Upper lobe of right lung (tissue), 1 donor: ENCODE measurements at regions not wholly inside any gene's neighbourhood (a gene's known extent, or its start where the extent isn't known, plus 50 kb on each side); places are given as distances from the start of the nearest gene placed in this dataset.
A peak's percentile ranks its signal among the peaks of the same experiment; 100 is the strongest.

Experiments used
- ATAC-seq: fragments of 200-7000 bp; cut with Tn5 transposase; one replicate; pipeline ENCODE4 v1.9.1; 2020; ENCODE audit warnings: mild to moderate bottlenecking, moderate library complexity
- DNase-seq: peaks from one replicate; pipeline ENCODE4 v3.0.0-alpha.2; 2020
- H3K27ac ChIP-seq: fragments of 200-600 bp; one replicate; pipeline ENCODE4 v1.8.0; 2022
- H3K27me3 ChIP-seq: fragments of 200-600 bp; one replicate; pipeline ENCODE4 v1.8.0; 2022; ENCODE audit warnings: mild to moderate bottlenecking
- H3K36me3 ChIP-seq: fragments of 200-600 bp; one replicate; pipeline ENCODE4 v1.8.0; 2022
- H3K4me1 ChIP-seq: fragments of 200-600 bp; one replicate; pipeline ENCODE4 v1.8.0; 2022
- H3K4me3 ChIP-seq: fragments of 200-600 bp; one replicate; pipeline ENCODE4 v1.8.0; 2022; ENCODE audit warnings: mild to moderate bottlenecking
- H3K9me3 ChIP-seq: fragments of 200-600 bp; one replicate; pipeline ENCODE4 v1.8.0; 2022
- CTCF ChIP-seq: fragments of 200-600 bp; IDR thresholded peaks from one replicate; pipeline ENCODE4 v1.8.0; 2022; ENCODE audit warnings: antibody characterized with exemption
- intact Hi-C: fragments of 100-400 bp; cut with DNase I; formaldehyde crosslinking; loops from one replicate; pipeline ENCODE4 v1.11.0; 2022
- donor health status: DM: no; HTN: yes; CAD: no; lungs with severe emphysema.

- Histone ChIP-seq H3K27ac (no peak overlapping the region), H3K9me3 (no peaks in the 10 kb centered on the region), H3K4me3 (no peak overlapping the region), H3K4me1 (no peaks in the 10 kb centered on the region), H3K27me3 (no peaks in the 10 kb centered on the region), H3K36me3 (no peaks in the 10 kb centered on the region)
- intact Hi-C loops: no loop called here
- TF ChIP-seq CTCF: no peak
- ATAC-seq (no peak), DNase-seq (no peak)
Observed at GRCh38 chr15:46556559-46557379, 921.9 kb downstream of the SQOR start.

DNA sequence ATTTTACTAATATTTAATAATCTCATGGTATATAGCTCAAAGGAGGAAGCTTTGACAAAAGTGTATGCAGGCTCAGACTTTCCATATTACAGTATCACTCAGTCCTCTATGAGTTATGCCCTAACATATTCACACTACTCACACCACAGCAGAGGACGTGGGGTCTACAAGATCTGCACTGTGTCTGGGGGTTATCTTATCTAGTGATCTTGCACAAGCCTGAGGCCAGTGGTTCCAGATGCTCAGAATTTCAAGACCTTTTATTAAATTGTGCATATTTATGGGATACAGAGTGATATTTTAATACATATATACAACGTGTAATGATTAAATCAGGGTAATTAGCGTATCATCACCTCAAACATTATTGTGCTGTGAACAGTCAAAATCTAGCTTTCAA is 933.1 kb downstream of the SQOR start:
- Histone ChIP-seq H3K4me3 (no peak overlapping the region), H3K27me3 (no peaks in the 10 kb centered on the region), H3K9me3 (no peaks in the 10 kb centered on the region), H3K36me3 (no peaks in the 10 kb centered on the region), H3K4me1 (no peaks in the 10 kb centered on the region), H3K27ac (no peak overlapping the region)
- no peak for DNase-seq
- intact Hi-C loops: no loop called here
- TF ChIP-seq CTCF: no peak
- ATAC-seq: no peak

DNA sequence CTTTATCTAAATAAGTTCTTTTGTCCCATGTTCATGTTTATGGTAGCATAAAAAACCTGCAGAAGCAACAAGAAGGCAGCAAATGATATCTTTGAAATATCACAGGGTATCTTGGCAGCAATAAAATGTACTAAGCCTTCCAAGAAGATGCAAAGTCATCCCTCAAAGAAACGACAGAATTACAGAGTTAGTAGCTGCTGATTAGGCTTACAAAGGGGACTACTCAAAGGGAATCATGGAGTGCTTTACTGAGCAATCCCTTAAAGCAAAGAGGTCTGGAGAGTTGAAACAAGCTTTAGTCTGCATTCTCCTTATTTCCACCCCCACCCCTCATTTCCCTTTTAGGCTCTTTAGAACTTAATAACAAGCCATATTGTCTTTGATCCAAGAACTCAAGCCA is 935.0 kb downstream of the SQOR start:
- H3K27ac ChIP-seq: no peak overlapping the region
- H3K4me3 ChIP-seq: no peak overlapping the region
- no peak for TF ChIP-seq CTCF
- intact Hi-C loops: no loop called here
- H3K36me3 ChIP-seq: no peaks in the 10 kb centered on the region
- H3K27me3 ChIP-seq: no peaks in the 10 kb centered on the region
- no peak for DNase-seq
- H3K9me3 ChIP-seq: no peaks in the 10 kb centered on the region
- H3K4me1 ChIP-seq: no peaks in the 10 kb centered on the region
- no peak for ATAC-seq

DNA sequence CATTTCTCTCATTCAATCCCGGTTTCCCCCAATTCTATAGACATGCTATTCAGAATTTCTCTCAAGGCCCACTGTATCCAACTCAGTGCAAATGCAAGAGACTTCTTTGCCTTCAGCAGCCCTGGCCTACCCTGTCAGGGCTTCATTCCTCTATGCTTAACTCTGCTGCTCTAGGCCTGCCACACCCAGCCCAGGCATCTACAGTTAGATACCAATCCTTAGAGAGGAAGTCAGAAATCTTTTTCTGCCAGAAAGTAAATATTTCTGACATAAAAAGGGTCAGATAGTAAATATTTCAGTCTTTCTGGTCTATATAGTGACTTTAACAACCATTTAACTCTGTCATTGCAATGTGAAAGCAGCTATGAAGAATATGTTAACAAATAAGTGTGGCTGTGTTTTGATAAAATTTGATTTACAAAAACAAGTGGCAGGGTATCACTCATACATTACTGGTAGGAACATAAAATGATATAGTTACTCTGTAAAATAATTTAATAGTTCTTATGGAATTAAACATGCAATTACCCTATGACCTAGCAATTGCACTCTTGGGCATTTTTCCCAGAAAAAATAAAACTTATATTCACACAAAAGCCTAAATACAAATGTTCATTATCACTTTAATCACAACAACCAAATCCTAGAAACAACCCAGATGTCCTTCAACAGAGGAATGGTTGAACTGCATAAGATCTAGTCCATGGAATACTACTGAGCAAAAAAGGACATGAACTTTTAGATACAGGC is 942.0 kb downstream of the SQOR start:
- ATAC-seq: peak; percentile 76
- TF ChIP-seq CTCF: no peak
- Histone ChIP-seq H3K36me3 (no peaks in the 10 kb centered on the region), H3K4me3 (no peak overlapping the region), H3K9me3 (no peaks in the 10 kb centered on the region), H3K27ac (no peak overlapping the region), H3K27me3 (no peaks in the 10 kb centered on the region), H3K4me1 (no peaks in the 10 kb centered on the region)
- DNase-seq: no peak
- intact Hi-C loops: no loop called here

DNA sequence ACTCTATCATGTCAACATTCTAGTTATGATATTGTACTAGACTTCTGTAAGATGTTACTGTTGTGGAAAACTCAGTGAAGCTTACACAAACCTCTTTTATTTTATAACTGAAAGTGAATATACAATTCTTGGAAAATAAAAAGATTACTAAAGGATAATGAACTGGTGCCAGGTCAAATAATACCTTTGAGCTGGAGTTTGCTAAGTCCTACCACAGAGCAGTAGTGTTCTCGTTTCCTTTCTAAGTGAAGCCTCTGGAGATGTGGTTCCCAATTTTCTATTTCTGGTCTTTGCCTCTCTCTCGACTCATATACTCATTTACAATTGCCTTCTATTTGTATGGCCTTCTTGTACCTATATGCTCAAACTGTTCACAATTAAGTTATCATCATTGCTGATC is 942.9 kb downstream of the SQOR start:
- H3K4me3 ChIP-seq: no peak overlapping the region
- TF ChIP-seq CTCF: no peak
- no peaks in the 10 kb centered on the region for H3K36me3 ChIP-seq
- no peaks in the 10 kb centered on the region for H3K27me3 ChIP-seq
- intact Hi-C loops: no loop called here
- ATAC-seq (no peak), DNase-seq (no peak)
- no peak overlapping the region for H3K27ac ChIP-seq
- H3K9me3 ChIP-seq: no peaks in the 10 kb centered on the region
- no peaks in the 10 kb centered on the region for H3K4me1 ChIP-seq
